GM19452 (cell line): ENCODE measurements at regions not wholly inside any gene's neighbourhood (a gene's known extent, or its start where the extent isn't known, plus 50 kb on each side); places are given as distances from the start of the nearest gene placed in this dataset.

Experiments
- ATAC-seq: cut with Tn5 transposase; IDR thresholded peaks from one replicate; pipeline ENCODE4 v1.9.1; 2021; ENCODE audit not compliant: unreplicated experiment

DNA sequence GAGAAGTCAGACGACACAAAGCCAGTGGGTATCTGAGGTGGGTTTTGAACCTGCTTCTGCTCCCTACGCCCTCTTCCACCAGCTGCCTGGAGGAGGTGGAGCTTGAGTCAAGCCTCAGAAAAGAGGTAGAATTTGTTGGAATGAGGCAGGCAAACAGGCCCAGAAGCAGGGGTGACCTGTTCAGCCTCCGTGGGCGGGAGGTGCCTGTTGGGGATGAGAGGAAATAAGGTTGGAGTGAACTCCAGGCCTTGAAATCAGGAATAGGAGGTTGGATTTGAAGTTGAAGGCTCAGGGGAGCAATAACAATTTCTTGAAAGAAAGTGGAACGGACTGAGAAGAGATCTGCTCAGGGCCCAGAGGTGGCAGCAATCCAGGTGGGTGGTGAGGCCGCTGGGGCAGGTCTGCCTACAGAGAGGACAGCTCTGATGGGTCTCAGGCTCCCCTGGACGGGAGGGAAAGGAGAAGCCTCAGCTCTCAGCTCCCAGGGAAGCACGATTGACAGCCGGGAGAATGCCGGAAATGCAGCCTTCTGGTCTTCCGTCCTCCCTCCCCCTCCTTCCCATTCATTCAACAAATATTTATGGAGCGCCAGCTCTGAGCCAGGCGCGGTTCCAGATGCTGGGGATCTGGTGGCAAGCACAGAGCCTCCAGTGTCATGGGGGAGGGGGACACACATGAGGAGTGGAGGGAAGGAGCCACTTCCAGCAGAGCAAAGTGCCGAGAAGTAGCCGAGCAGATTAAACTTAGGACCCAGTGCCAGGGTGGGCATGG lies 61.9 kb upstream of the CIBAR2 start:
- ATAC-seq, result no peak

DNA sequence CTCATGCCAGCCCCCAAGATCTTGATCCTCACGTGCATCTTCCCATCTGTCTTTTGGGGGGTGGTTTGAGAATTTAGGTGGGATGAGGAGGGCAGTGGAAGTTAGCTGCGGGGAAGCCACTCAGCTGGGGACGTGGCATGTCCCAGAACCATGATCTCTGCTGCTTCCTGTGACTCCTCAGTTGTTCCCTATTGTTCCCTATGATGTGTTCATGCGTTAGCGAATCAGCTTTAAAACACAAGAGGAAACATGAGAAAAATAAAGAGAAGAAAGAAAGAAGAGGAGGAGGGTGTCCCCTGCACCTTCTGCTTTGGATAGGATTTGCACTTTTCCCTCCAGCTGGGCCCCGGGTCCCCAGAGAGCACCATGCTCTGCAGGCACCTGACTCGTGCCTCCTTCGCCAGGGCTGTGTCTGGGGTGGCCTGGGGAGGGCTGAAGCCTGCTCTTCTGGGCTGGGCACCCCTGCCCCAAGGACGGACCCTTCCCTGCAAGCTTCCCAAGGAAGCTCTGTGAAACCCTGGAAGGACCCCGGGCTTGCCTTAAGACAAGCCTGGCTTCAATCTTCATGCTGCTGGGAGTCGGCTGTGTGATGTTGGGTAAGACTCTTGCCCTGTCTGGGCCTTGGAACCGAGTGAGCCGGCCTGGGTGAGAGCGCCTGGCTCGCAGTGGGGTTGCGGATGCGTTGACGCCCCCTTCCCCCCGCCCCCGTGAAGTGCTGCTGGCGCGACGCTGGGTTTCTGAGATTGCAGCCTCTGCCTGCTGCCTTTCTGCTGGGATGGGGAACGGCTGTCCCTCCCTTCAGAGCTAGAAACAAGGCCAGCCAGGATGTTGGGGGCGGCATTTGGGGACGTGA lies 62.8 kb upstream of the CIBAR2 start:
- no peak for ATAC-seq

DNA sequence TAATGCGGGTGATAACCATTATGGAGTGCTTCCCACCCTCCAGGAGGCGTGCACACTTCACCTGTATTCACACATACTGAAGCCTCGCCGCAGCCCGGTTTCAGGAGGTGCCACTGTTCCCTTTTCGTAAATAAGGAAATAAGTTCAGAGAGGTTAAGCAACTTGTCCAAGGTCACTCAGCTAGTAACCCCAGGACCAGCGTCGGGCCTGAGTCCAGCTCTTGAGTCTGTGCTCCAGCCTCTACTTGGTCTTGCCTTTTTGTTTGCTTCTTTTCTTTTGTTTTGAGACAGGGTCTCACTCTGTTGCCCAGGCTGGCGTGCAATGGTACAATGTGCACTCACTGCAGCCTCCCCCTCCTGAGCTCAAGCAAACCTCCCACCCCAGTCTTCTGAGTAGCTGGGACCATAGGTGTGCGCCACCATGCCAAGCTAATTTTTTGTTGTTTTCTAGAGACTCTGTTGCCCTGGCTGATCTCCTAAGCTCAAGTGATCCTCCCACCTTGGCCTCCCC lies 63.5 kb upstream of the CIBAR2 start:
- no peak for ATAC-seq

DNA sequence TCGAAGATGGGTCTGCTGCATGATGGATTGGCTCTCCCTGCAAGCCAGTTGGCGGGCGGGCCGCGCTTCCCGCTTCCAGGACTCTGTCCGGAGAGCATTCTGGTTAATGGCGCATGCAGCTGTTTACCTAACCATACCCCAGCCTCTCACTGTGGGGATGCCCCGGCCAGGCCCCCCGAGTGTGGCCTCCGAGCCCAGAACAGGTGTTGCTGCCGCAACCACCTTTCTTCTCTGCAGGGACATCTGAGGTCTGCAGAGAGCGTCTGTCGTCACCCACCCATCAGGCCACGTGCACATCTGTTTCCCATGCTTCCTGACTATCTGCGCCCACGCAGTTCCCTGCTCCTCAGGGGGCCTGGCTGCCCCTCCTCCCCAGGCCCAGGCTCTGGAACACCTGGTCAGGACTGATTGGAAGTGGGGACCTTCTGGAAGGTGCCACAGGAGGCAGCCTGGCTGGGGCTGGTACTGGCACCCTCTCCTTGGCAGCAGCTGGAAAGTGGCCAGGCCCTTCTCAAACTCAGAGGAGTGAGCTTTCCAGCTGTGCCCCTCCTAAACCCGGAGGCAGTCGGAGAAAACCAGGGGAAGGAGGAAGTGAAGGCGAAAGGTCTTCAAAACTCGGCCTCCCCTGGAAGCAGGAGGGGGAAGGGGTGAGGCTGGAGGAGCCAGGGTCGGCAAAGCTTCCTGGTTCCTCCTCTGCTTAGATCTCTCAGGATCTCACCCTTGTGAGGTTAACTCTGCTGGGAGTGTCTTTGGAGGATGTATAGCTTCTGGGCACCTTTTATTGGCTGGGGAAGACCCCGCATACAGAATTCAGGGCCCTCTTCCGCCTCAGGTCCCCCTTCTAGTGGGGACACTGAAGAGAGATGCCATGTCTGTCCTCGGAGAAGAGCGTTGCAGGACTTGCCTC lies 64.5 kb upstream of the CIBAR2 start:
- no peak for ATAC-seq

DNA sequence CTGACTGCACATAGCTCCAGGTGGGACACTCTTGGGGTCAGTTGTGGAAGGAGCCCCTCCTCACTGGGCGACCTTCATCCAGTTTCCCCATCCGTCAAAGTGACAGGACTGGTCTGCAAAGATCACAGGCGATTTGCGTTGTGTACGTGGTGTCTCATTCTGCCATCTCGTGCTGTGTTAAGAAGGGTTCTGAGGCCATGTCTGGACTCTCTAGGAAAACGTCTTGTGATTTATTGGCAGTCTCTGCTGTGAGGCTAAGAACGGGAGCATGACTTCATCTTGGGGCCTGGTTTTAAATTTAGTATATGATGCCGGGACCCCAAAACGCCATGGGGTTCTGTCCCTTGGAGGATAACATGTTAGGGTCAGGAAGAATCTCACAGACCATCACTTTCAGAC lies 65.2 kb upstream of the CIBAR2 start:
- no peak for ATAC-seq

DNA sequence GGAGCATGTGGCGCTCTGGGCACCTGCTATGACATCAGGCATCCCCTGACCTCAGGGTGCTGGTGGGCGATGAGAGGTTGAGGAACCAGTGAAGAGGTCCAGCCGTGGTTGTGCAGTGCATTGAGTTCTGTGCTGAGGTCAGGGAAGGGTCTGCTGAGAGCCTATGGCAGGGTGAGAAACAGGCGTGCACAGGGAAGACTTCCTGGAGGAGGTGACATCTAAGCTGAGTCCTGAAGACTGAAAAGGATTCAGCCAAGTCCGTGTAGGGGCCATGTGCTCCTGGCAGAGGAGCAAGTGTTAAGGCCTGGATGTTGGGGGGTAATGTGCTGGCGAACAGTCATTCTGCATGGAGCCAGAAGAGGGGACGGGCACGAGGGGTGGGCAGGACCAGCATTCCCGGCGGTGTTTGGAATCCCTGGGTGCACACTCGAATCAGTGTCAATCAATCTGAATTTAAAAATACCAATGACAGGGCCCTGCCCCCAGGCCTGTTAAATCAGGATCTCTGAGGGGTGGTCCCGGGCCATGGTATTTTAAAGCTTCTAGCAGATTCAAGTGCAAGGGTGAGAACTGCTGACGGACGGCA lies 65.8 kb upstream of the CIBAR2 start:
- no peak for ATAC-seq

DNA sequence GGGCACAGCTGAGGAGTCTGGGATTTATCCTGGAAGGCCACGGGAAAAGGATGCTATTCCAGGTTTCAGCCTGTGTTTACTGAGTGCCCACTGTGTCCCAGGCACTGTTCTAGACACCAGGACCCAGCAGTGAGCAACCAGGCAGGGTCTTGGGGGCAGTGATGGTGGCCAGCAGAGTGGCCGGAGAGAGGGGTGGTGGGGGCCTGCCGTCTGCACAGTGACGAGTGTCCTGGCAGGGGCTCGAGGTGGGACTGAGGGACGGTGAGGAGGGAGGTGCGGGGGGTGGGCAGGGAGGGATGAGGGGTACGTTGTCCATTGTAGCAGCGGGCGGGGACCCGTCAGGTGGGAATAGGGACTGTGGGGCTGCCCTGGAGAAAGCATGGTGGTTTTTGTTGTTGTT lies 66.3 kb upstream of the CIBAR2 start:
- ATAC-seq, result no peak

GRCh38 chr16:85179344-85180046 lies 67.2 kb upstream of the CIBAR2 start:
- no peak for ATAC-seq

GRCh38 chr16:85180047-85180826 lies 68.0 kb upstream of the CIBAR2 start:
- ATAC-seq, result no peak

GRCh38 chr16:85180827-85181738 lies 68.8 kb upstream of the CIBAR2 start:
- no peak for ATAC-seq

DNA sequence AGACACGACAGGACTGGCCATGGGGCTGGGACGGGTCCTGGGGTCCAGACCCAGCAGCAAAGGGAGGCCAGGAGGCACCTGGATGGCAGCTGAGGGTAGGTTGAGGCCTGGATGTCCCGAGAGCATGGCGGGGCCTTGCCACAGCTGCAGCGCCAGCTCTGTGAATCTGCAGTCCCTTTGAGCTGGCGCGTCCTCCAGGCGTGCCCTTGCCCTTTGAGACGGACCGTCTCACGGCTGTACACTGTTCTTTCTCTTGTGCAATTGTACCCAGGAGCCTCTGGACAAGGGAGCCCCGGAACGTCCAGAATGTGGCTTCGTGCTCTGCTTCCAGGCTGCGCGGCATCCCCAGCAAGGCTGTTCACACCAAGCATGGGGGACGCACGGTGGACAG lies 69.5 kb upstream of the CIBAR2 start:
- ATAC-seq, result no peak

- ATAC-seq, result no peak
Measured at GRCh38 chr16:85182286-85182685, 70.0 kb upstream of the CIBAR2 start.

DNA sequence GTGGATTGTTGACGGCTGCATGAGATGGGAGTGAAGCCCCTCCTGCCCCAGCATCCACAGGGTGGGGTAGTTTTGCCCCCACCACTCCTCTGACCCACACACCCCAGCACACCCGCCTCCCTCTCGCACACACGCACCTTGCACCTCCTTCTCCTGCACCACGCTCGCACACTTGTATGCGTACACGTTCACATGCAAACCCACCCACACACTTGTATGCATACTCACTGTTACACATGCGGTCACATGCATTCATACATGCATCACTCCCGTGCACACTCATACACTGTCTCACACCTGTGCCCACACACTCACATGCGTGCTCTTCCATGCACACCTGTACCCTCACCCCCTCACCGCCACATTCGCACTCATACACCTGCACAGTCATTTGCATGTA lies 70.5 kb upstream of the CIBAR2 start:
- no peak for ATAC-seq

DNA sequence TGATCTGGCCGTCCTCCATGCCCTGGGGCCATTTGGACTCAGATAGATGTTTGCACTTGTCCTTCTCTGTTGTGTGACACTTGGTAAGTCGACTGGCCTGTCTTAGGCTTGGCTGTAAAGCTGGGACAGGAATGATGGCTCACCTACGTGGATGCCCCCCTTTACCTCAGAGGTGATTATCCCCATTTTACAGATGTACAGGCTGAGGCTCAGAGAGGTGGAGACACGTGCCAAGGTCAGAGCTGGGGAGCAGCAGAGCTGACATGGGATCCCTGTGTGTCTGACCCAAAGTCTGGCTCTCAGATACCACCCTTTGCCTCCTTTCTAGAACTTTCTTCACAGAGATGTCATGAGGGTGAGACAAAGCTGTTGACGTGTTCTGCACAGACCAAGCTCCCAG lies 71.3 kb upstream of the CIBAR2 start:
- no peak for ATAC-seq

DNA sequence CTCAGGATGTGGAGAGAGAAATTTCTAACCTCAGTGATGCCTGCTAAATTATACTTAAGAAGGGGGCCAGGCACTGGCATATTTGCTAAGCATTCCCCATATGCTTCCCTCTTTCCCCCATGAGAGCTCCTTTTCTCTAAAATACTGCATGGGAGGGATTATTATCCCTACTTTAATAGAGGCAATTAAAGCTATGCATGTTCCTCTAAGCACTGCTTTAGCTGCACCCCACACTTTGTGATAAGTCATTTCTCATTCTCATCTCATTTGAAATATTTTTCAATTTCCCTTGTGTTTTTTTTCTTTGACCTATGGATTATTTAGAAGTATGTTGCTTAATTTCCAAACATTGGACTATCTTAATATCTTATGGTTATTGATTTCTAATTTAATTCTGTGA lies 72.1 kb upstream of the CIBAR2 start:
- no peak for ATAC-seq

DNA sequence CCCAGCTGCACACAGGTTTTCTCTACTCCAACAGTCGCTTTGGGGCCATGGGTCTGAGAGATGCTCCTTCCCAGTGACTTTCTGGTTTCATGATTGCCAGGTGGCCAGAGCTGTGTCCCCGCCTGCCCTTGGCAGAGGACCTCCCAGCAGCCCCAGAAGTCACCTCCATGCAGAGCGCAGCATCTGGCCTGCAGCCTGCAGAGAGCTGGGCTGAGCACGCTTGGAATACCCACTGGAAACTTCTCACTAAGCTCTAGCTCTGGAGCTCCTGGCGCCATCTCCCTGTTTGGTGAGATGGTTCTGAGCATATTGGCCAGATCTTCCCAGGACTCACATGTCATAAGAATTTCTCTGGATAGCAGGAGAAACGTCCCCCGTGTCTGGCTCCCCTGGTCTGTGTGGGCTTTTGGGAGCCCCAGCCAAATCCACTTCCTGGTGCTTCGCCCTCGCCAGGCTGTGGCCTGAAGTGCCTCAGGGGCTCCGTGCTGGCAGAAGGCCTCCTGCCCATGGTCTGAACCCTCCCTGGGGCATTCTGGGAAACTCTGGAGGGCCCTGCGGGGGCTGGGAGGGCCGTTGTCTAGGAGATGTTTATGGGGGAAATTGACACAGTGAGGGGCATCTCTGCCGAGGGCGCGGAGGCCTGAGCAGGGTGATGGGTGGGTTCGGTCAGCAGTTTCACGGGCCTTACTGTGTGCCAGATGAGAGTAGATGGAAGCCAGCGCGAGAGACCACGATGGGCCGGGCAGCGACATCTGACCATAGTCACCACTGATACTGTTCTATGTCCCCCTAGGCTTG lies 73.2 kb upstream of the CIBAR2 start:
- ATAC-seq, result no peak

- ATAC-seq, result no peak
Measured at GRCh38 chr16:85187002-85187401, 74.7 kb upstream of the CIBAR2 start.

DNA sequence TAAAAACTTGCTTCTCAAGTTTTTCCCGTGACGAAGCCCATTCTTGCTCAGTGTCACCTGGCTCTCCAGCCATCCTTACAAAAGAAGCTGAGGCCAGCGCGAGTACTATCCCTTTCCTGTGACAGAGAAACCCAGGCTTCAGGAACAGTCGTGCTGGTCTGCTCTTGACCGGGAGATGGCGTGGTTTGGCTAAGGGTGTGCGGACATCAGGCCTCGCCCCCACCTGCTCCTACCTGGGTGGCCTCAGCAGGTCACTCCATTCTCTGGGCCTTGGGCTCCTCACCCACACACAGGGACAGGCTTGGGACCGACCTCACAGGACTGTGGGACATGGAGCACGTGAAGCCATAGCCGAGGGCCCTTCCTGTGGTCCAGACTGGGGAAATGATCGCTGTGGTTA lies 75.2 kb upstream of the CIBAR2 start:
- no peak for ATAC-seq
